SK-N-SH (cell line): ENCODE measurements at regions not wholly inside any gene's neighbourhood (a gene's known extent, or its start where the extent isn't known, plus 50 kb on each side); places are given as distances from the start of the nearest gene placed in this dataset.

Source experiments
- CTCF ChIP-seq: fragments of 200-600 bp; sonication (generic); IDR thresholded peaks from 2 replicates; pipeline ENCODE4 v1.6.1; 2017; ENCODE audit warnings: antibody characterized with exemption, mild to moderate bottlenecking, moderate library complexity
- EZH2phosphoT487 ChIP-seq: fragments of 200-600 bp; sonication (generic); IDR thresholded peaks from 2 replicates; pipeline ENCODE4 v1.6.1; 2017; ENCODE audit warnings: low read depth, mixed run types, mild to moderate bottlenecking, antibody characterized with exemption, moderate library complexity, borderline replicate concordance
- JUND ChIP-seq: IDR thresholded peaks from 2 replicates; pipeline ENCODE4 v1.4.0; 2012
- RAD21 ChIP-seq: IDR thresholded peaks from 2 replicates; pipeline ENCODE4 v1.6.1; 2012; ENCODE audit warnings: mild to moderate bottlenecking, low read length
- SMC3 ChIP-seq: IDR thresholded peaks from 2 replicates; pipeline ENCODE4 v1.6.1; 2012; ENCODE audit warnings: low read depth, low read length, improper control_type of control experiment

GRCh38 chr13:50493683-50494082 lies 349.8 kb downstream of the DLEU7 start:
- TF ChIP-seq CTCF (no peak), JUND (no peak), EZH2phosphoT487 (no peak), RAD21 (no peak), SMC3 (no peak)
